Thoracic aorta (tissue), 2 donors: ENCODE measurements at regions not wholly inside any gene's neighbourhood (a gene's known extent, or its start where the extent isn't known, plus 50 kb on each side); places are given as distances from the start of the nearest gene placed in this dataset.

Source experiments
- ATAC-seq: fragments of 150-250 bp; one replicate; pipeline ENCODE4 v1.8.0; 2017; ENCODE audit warnings: low read depth; ENCODE audit not compliant: insufficient number of reproducible peaks, low FRiP score
- DNase-seq: peaks from one replicate; pipeline ENCODE4 v3.0.0-alpha.2; 2020; ENCODE audit warnings: low spot score
- H3K27ac ChIP-seq, 2 donors: fragments of 200-600 bp; sonication (generic); 1 replicate in 1 of 2; 2 replicates in 1 of 2; pipeline ENCODE4 v1.5.1; 2016; ENCODE audit warnings: mild to moderate bottlenecking in 2 of 2, moderate library complexity in 2 of 2
- H3K27me3 ChIP-seq: fragments of 200-600 bp; sonication (generic); replicated peaks from 2 replicates; pipeline ENCODE4 v1.6.0; 2016; ENCODE audit warnings: mild to moderate bottlenecking; ENCODE audit not compliant: insufficient read depth
- H3K36me3 ChIP-seq: fragments of 200-600 bp; sonication (generic); one replicate; pipeline ENCODE4 v1.5.1; 2016
- H3K4me1 ChIP-seq, 2 donors: fragments of 200-600 bp; sonication (generic); 1 replicate in 1 of 2; 2 replicates in 1 of 2; pipeline versions ENCODE4 v1.5.1 to v1.6.0; 2016; ENCODE audit warnings: low read depth in 2 of 2, mild to moderate bottlenecking in 1 of 2; ENCODE audit not compliant: control insufficient read depth in 1 of 2
- H3K4me3 ChIP-seq: fragments of 200-600 bp; sonication (generic); 2 replicates; pipeline ENCODE4 v1.5.1; 2016; ENCODE audit warnings: mild to moderate bottlenecking
- H3K9me3 ChIP-seq: fragments of 200-600 bp; sonication (generic); 2 replicates; pipeline ENCODE4 v1.5.1; 2016
- CTCF ChIP-seq: fragments of 200-600 bp; sonication (generic); IDR thresholded peaks from one replicate; pipeline ENCODE4 v1.5.1; 2019; ENCODE audit warnings: antibody characterized with exemption

GRCh38 chr3:72278349-72279067, 493.6 kb upstream of the PROK2 start:
- no peaks in the 10 kb centered on the region for H3K9me3 ChIP-seq
- ATAC-seq (no peak), DNase-seq (no peak)
- H3K4me3 ChIP-seq: no peak overlapping the region
- no peak for TF ChIP-seq CTCF
- H3K27me3 ChIP-seq: no peaks in the 10 kb centered on the region
- peaks cover 5 to 27% of the 10 kb centered on the region in 2 donors for H3K4me1 ChIP-seq
- H3K27ac ChIP-seq: no peak overlapping the region
- H3K36me3 ChIP-seq: no peaks in the 10 kb centered on the region

DNA sequence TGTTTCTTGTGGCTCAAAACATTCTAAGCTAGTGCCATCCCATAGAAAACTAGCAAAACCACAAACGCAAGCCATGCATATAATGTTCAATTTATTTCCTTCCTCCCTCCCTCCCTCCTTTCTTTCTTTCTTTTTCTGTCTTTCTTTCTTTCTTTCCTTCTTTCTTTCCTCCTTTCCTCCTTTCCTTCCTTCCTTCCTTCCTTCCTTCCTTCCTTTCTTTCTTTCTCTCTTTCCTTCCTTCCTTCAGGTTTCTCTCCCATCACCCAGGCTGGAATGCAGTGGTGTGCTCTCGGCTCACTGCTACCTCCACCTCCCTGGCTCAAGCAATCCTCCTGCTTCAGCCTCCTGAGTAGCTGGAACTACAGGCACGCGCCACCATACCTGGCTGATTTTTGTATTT, 492.8 kb upstream of the PROK2 start:
- Histone ChIP-seq H3K4me3 (no peak overlapping the region), H3K27ac (no peak overlapping the region), H3K4me1 (peaks cover 9 to 29% of the 10 kb centered on the region in 2 donors), H3K9me3 (no peaks in the 10 kb centered on the region), H3K27me3 (no peaks in the 10 kb centered on the region), H3K36me3 (no peaks in the 10 kb centered on the region)
- no peak for TF ChIP-seq CTCF
- DNase-seq (no peak), ATAC-seq (no peak)

DNA sequence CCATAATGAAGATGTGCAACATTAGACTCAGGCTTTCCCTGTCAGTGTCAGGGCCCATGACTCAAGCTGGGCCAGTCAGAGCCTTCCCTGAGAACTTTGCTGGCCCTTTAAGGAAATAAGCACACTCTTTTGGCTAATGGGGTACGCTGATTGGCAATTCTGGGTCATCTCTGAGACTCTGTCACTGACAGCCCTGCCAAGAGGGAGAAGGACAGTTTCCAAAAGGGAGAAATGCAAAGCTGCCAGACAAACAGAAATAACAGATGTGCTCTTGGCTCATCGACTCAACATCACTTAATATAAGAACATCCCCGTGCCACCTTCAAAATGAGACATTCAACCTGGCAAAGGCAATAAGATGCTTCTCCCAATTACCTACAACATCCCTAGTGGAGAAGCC, 491.9 kb upstream of the PROK2 start:
- H3K36me3 ChIP-seq: no peaks in the 10 kb centered on the region
- no peaks in the 10 kb centered on the region for H3K27me3 ChIP-seq
- H3K4me3 ChIP-seq: no peak overlapping the region
- DNase-seq (no peak), ATAC-seq (no peak)
- no peaks in the 10 kb centered on the region for H3K9me3 ChIP-seq
- H3K27ac ChIP-seq: no peak overlapping the region
- TF ChIP-seq CTCF: no peak
- peaks cover 9 to 29% of the 10 kb centered on the region in 2 donors for H3K4me1 ChIP-seq

GRCh38 chr3:72275331-72275751, 490.4 kb upstream of the PROK2 start:
- Histone ChIP-seq H3K27me3 (no peaks in the 10 kb centered on the region), H3K4me1 (peaks cover 10 to 36% of the 10 kb centered on the region in 2 donors), H3K27ac (no peak overlapping the region), H3K4me3 (no peak overlapping the region), H3K36me3 (no peaks in the 10 kb centered on the region), H3K9me3 (no peaks in the 10 kb centered on the region)
- DNase-seq (no peak), ATAC-seq (no peak)
- TF ChIP-seq CTCF: no peak

DNA sequence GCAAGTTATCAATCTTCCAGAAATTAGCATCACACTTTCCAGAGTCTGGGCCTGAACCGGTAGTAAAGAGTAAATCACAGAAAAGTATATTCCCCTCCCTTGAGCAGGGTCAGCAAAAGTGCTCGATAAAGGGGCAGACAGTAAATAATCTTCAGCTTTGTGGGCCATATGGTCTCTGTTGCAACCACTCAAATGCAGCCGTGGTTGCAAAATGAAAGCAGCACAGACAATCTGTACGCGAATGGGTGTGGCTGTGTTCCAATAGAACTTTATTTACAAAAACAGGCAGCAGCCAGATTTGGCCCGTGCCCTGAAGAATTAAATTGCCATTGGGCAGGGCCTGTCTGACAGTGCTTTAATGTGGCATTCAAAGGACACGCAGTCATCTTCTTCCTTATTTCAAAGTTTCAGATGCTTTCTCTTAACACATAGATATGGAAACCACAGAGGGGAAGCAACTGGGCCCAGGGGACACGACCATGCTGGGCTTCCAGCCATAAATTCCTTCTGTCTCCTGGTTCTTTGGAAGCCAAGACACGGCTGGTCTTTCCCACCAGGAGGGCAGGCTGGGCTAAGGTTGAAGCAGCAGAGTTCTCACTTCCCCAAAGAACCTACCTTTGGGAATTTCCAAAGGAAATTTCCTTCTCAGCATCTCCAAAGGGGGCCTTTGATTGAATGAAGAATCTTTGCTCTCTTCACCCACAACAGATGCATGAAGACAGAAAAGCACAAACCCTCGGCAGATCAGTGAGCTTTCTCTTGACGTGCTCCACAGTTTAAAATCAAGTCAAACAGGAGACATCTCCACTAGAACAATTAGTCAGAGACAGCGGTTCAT, 489.8 kb upstream of the PROK2 start:
- no peak for TF ChIP-seq CTCF
- Histone ChIP-seq H3K27me3 (no peaks in the 10 kb centered on the region), H3K9me3 (no peaks in the 10 kb centered on the region), H3K36me3 (no peaks in the 10 kb centered on the region), H3K27ac (no peak overlapping the region), H3K4me3 (no peak overlapping the region), H3K4me1 (peaks cover 14 to 38% of the 10 kb centered on the region in 2 donors)
- no peak for DNase-seq
- ATAC-seq: no peak
